PC-9 (cell line): ENCODE measurements at regions not wholly inside any gene's neighbourhood (a gene's known extent, or its start where the extent isn't known, plus 50 kb on each side); places are given as distances from the start of the nearest gene placed in this dataset.

Experiments
- BruUV-seq: library from RNA; stranded (reverse); fragments of 400-500 nt; replicated peaks from 2 replicates; lab custom pipeline; 2021; lab: Mats Ljungman, UMichigan
- CTCF ChIA-PET: fragments of 300-600 bp; sonication (Branson Sonifier 250); formaldehyde crosslinking; loops from one replicate; lab custom pipeline; 2022; ENCODE audit warnings: antibody characterized with exemption; lab: Charles Lee
- POLR2A ChIA-PET: fragments of 300-600 bp; sonication (Branson Sonifier 250); formaldehyde crosslinking; loops from one replicate; lab custom pipeline; 2022; ENCODE audit warnings: antibody characterized with exemption; ENCODE audit not compliant: unreplicated experiment; lab: Charles Lee
- DNase-seq, 2 experiments: peaks; one replicate each; pipeline versions ENCODE4 v3.0.0 to v3.0.0-alpha.2; 2015 to 2022; ENCODE audit warnings: mixed read lengths in 1 of 2
- H2AFZ ChIP-seq: fragments of 200-600 bp; sonication (generic); 2 replicates; pipeline ENCODE4 v1.8.1; 2017; ENCODE audit warnings: antibody characterized with exemption
- H3F3A ChIP-seq: fragments of 200-600 bp; sonication (generic); 2 replicates; pipeline ENCODE4 v1.8.1; 2017; ENCODE audit warnings: antibody characterized with exemption, mild to moderate bottlenecking, low read depth; ENCODE audit not compliant: insufficient read depth
- H3K27ac ChIP-seq: fragments of 200-600 bp; sonication (generic); 2 replicates; pipeline ENCODE4 v1.6.1; 2016; ENCODE audit warnings: mixed run types
- H3K27me3 ChIP-seq: fragments of 200-600 bp; sonication (generic); 2 replicates; pipeline ENCODE4 v1.6.1; 2016; ENCODE audit warnings: low read depth, mixed run types; ENCODE audit not compliant: insufficient read depth
- H3K36me3 ChIP-seq: fragments of 200-600 bp; sonication (generic); 2 replicates; pipeline ENCODE4 v1.6.1; 2016; ENCODE audit warnings: low read depth, mixed run types
- H3K4me1 ChIP-seq: fragments of 200-600 bp; sonication (generic); replicated peaks from 2 replicates; pipeline ENCODE4 v1.6.1; 2016; ENCODE audit warnings: mixed run types; ENCODE audit not compliant: insufficient read depth
- H3K4me2 ChIP-seq: fragments of 200-600 bp; sonication (generic); 2 replicates; pipeline ENCODE4 v1.6.1; 2017; ENCODE audit warnings: mixed run types
- H3K4me3 ChIP-seq: fragments of 200-600 bp; sonication (generic); 2 replicates; pipeline ENCODE4 v1.6.1; 2016; ENCODE audit warnings: mixed run types
- H3K79me2 ChIP-seq: fragments of 200-600 bp; sonication (generic); 2 replicates; pipeline ENCODE4 v1.6.1; 2017; ENCODE audit warnings: low read depth, mixed run types
- H3K9me2 ChIP-seq: fragments of 200-600 bp; sonication (generic); 2 replicates; pipeline ENCODE4 v1.8.1; 2017; ENCODE audit warnings: mild to moderate bottlenecking; ENCODE audit not compliant: insufficient read depth
- H3K9me3 ChIP-seq: fragments of 200-600 bp; sonication (generic); 2 replicates; pipeline ENCODE4 v1.8.1; 2016; ENCODE audit warnings: low read depth; ENCODE audit not compliant: insufficient read depth
- H4K20me1 ChIP-seq: fragments of 200-600 bp; sonication (generic); 2 replicates; pipeline ENCODE4 v1.8.1; 2017; ENCODE audit not compliant: insufficient read depth
- EZH2 ChIP-seq: fragments of 200-600 bp; sonication (generic); IDR thresholded peaks from 2 replicates; pipeline ENCODE4 v1.8.0; 2017; ENCODE audit warnings: antibody characterized with exemption, low read depth
- intact Hi-C: fragments of 100-400 bp; cut with micrococcal nuclease; formaldehyde crosslinking; loops from one replicate; pipeline ENCODE4 v1.10.0; 2022; ENCODE audit not compliant: unreplicated experiment
- TF ChIP-seq, protein P1 (sequence below): fragments of 200-600 bp; sonication (generic); conservative IDR thresholded peaks from 2 replicates; pipeline ENCODE4 v1.6.1; 2017; ENCODE audit warnings: mixed run types, antibody characterized with exemption, mild to moderate bottlenecking, moderate library complexity

GRCh38 chr6:81865712-81866111 is 113.2 kb upstream of the TENT5A start:
- H3K79me2 ChIP-seq, result no peaks in the 10 kb centered on the region
- no peaks in the 10 kb centered on the region for H3K9me2 ChIP-seq
- H3K4me3 ChIP-seq, result no peak overlapping the region
- H3K27ac ChIP-seq, result 0 out of 2 replicates have a peak overlapping the region, but pooled peaks have one; percentile 12
- intact Hi-C loops, result no loop called here
- H2AFZ ChIP-seq, result no peak overlapping the region
- no peaks in the 10 kb centered on the region for H3K27me3 ChIP-seq
- H3F3A ChIP-seq, result no peaks in the 10 kb centered on the region; the same call in 1 of the 2 replicates
- H3K4me2 ChIP-seq, result peak overlapping the region; percentile 50
- no peaks in the 10 kb centered on the region for H3K9me3 ChIP-seq
- no peak for TF ChIP-seq EZH2
- TF ChIP-seq, protein P1, sequence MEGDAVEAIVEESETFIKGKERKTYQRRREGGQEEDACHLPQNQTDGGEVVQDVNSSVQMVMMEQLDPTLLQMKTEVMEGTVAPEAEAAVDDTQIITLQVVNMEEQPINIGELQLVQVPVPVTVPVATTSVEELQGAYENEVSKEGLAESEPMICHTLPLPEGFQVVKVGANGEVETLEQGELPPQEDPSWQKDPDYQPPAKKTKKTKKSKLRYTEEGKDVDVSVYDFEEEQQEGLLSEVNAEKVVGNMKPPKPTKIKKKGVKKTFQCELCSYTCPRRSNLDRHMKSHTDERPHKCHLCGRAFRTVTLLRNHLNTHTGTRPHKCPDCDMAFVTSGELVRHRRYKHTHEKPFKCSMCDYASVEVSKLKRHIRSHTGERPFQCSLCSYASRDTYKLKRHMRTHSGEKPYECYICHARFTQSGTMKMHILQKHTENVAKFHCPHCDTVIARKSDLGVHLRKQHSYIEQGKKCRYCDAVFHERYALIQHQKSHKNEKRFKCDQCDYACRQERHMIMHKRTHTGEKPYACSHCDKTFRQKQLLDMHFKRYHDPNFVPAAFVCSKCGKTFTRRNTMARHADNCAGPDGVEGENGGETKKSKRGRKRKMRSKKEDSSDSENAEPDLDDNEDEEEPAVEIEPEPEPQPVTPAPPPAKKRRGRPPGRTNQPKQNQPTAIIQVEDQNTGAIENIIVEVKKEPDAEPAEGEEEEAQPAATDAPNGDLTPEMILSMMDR, result no peak
- ChIA-PET POLR2A (no interaction called here), CTCF (no interaction called here)
- H4K20me1 ChIP-seq, result no peaks in the 10 kb centered on the region
- no peaks in the 10 kb centered on the region for H3K36me3 ChIP-seq
- peak in 1 of 2 experiments; percentile 38 for DNase-seq
- BruUV-seq, result no TSS peak
- peaks cover 10% of the 10 kb centered on the region for H3K4me1 ChIP-seq

GRCh38 chr6:81864124-81864523 is 111.6 kb upstream of the TENT5A start:
- no peak overlapping the region for H2AFZ ChIP-seq
- no peak overlapping the region for H3K4me3 ChIP-seq
- no peaks in the 10 kb centered on the region for H3K9me3 ChIP-seq
- H3K27me3 ChIP-seq, result no peaks in the 10 kb centered on the region
- no peak overlapping the region for H3K4me2 ChIP-seq
- H3F3A ChIP-seq, result no peaks in the 10 kb centered on the region; the same call in 1 of the 2 replicates
- no peaks in the 10 kb centered on the region for H3K36me3 ChIP-seq
- no peaks in the 10 kb centered on the region for H4K20me1 ChIP-seq
- H3K79me2 ChIP-seq, result no peaks in the 10 kb centered on the region
- no peak for TF ChIP-seq EZH2
- TF ChIP-seq, protein P1, result no peak
- no TSS peak for BruUV-seq
- DNase-seq, result no peak
- intact Hi-C loops, result no loop called here
- H3K4me1 ChIP-seq, result peaks cover 10% of the 10 kb centered on the region
- CTCF ChIA-PET, result no interaction called here
- no peak overlapping the region for H3K27ac ChIP-seq
- no peaks in the 10 kb centered on the region for H3K9me2 ChIP-seq
- POLR2A ChIA-PET, result no interaction called here

GRCh38 chr6:81863123-81863522 is 110.6 kb upstream of the TENT5A start:
- no peak overlapping the region for H3K4me2 ChIP-seq
- no TSS peak for BruUV-seq
- DNase-seq, result no peak

More at GRCh38 chr6:81863123-81863522, 110.6 kb upstream of the TENT5A start:
- Histone ChIP-seq H3K9me3 (no peaks in the 10 kb centered on the region), H3K4me1 (peaks cover 10% of the 10 kb centered on the region), H3K27me3 (no peaks in the 10 kb centered on the region), H3F3A (no peaks in the 10 kb centered on the region; the same call in 1 of the 2 replicates), H3K4me3 (no peak overlapping the region), H3K9me2 (no peaks in the 10 kb centered on the region), H4K20me1 (no peaks in the 10 kb centered on the region), H2AFZ (no peak overlapping the region), H3K27ac (no peak overlapping the region), H3K79me2 (no peaks in the 10 kb centered on the region), H3K36me3 (no peaks in the 10 kb centered on the region)
- intact Hi-C loops, result no loop called here
- TF ChIP-seq, protein P1, result no peak
- TF ChIP-seq EZH2, result no peak
- POLR2A ChIA-PET, result no interaction called here
- CTCF ChIA-PET, result no interaction called here
